Medulla oblongata (tissue), 1 donor: ENCODE measurements at regions not wholly inside any gene's neighbourhood (a gene's known extent, or its start where the extent isn't known, plus 50 kb on each side); places are given as distances from the start of the nearest gene placed in this dataset.
"Not testable (repeated sequence)": the region's sequence is repeated elsewhere in the genome, so short reads cannot be mapped to it uniquely, and the experiment has no call there.

Experiments used
- DNase-seq: peaks from one replicate; pipeline ENCODE4 v3.0.0-alpha.2; 2015; ENCODE audit errors: extremely low spot score

DNA sequence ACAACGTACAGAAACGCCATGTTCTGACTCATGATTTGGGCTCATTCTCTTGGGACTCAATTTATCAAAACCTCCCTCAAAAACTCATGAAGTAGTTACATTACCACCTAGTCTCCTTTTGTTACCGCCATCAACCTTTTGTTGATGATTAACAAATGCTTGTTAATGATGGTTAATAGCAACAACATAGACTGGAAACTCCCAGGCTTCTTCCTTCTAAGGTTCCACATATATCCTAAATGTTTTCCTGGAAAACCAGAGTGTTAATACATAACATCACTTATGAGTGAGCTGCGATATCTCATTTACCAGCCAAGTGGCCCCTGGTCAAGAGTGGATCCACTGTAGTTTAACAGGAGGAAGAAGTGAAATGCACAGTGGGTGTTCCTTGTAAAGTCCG is 176.3 kb downstream of the ERMARD start:
- no peak for DNase-seq

DNA sequence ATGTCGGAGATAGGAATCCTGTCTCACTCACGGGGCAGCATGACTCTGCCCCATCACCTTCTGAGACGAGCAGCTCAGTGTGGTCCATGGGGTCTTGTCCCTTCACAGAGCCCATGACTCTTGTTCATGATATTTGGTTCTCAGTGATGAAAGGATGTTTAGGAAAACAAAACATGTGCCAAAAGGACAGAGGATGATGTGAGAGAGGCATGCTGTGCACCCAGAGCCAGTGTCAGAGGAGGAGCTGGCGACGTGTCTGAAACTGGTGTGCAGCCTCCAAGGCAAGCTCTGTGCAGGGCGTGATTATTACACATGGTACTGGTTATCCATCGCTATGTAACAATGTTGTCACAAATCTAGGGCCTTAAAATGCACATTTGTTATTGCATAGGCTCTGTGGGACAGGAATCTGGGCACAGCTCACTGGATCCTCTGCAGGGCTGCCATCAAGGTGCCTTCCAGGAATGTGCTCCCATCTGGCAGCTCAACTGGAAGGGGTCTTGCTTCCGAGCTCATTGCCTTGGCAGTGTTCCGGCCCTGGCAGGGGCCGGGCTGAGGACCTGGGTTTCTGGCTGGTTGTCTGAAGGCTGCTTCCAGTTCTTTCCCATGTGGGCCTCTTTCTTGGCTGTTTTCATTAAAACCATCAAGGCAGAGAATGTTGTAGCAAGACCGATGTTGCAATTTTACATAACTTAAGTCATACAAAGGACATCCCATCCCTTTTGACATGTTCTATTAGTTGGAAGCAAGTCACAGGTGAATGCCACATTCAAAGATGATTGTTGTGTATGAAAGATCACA is 175.4 kb downstream of the ERMARD start:
- no peak for DNase-seq

DNA sequence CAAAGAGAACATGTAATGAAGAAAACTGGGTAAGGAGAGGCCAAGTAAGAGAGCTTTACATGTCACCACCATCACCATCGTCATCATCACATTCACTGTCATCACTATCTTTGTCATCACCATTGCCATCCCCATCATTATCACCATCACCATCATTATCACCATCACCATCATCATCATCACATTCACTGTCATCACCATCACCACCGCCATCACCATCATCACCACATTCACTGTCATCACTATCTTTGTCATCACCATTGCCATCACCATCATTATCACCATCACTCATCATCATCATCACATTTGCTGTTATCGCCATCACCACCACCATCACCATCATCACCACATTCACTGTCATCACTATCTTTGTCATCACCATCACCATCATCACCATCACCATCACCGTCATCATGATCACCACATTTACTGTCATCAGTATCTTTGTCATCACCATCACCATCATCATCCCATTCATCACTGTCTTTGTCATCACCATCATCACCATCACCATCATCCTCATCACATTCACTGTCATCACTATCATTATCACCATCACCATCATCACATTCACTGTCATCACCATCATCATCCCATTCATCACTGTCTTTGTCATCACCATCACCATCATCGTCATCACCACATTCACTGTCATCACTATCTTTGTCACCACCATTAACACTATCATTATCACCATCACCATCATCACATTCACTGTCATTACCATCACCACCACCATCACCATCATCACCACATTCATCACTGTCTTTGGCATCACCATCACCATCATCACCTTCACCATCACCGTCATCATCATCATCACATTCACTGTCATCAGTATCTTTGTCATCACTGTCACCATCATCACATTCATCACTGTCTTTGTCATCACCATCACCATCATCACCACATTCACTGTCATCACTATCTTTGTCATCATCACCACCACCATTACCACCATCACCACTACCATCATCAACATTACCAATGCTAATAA is 172.3 kb downstream of the ERMARD start:
- no peak for DNase-seq

DNA sequence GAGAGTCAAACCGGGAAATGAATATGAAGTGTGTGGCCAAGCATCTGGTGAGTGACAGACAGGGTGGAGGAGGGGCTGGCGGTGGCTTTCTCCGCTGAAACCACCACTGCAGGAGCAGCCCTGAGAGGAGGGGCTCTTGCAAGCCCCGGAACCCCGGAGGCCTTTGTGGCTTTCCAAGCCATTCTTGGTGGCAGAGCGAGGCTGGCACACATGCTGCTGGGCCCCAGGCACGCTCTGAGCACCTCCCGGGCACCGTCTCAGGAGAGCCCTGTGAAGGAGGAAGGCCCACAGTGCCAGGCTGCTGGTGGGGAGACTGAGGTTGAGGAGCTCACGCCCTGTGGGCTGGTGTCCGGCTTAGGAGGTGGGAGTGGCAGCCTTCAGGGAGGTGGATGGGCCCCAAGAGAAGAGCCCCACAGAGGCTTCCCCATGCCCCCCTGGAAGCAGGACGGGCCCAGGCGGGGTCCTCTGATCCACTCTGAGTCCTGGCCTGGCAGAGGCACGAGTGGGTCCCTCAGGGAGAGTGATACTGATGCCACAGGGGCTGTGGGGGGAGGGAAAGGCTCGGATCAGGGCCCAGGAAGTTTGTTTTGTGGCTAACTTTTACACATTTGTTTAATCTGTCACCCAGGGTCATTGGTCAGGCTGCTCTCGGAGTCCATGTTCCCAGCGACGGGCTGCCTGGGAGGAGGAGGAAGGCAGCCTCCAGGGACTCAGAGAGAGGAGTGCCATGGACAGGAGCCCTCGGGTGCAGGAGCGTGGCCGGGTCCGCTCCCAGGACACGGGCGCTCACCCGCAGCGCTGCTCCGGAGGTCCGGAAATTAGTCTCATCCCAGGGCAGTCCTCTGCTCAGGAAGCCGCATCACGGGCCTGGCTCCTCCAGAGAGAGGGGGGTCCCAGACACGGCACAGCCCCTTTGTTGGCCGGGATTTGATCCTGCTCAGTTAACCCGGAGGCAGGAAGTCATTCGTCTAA is 170.7 kb downstream of the ERMARD start:
- no peak for DNase-seq

DNA sequence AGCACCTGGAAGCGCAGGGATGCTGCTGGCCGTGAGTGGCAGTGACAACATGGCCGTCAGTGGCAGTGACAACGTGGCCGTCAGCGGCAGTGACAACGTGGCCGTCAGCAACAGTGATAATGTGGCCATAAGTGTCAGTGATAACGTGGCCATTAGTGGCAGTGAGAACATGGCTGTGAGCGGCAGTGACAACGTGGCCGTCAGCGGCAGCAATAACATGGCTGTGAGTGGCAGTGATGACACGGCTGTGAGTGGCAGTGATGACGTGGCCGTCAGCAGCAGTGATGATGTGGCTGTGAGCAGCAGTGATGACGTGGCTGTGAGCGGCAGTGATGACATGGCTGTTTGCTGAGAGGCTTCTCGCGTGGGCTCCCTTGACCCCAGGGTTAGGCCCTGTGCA is 169.8 kb downstream of the ERMARD start:
- DNase-seq: no peak

DNA sequence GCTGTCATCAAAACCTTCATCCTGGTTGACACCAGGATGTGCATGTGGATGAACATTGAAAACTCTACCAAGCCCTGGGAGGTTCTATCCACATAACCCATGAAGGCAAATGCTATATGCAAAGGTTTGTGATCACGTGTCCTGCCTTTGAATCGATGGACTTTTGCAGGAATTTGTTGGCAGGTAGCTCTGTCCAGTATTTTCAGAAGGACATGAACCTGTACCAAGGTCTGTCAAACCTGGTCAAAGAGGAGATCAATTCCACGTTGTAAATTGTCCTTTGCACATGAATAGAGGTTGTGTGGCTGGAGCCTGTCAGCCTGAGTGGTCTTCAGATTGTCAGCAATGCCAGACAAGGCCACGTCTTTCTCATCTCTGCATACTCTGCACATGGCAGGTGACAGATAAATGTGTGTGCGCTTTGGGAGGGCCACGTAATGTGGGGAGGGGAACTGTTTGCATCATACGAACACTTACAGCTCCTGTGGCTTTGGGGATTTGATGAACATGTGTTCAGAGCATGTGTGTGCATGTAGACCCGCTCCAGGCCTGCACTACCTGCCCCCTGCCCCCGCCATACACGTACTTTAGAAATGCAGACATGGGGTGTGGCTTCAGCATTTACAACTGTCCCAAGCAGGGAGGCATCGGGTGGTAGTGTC is 169.1 kb downstream of the ERMARD start:
- no peak for DNase-seq

DNA sequence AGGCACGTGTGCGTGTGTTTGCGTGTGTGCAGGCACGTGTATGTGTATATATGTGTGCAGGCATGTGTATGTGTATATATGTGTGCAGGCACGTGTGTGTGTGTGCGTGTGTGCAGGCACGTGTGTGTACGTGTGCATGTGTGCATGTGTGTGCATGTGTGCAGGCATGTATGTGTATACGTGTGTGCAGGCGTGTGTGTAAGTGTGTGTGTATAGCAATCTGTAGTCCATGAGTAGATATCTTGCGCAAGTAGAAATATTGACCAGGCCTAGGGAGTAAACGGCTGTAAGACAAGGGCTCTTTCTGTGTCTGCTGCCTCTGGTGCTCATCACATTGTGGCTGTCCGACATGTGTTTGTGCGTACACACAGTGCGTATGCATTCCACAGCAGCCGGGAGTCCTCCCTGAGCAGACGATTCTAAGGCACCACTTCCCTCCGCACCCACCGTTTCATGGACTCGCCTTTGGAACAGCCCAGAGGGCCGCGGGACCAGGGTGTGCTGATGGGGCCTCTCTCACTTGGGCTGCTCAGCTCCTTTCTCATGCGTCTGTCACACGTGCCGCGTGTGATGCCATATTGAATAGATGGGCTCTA is 167.6 kb downstream of the ERMARD start:
- DNase-seq: no peak

DNA sequence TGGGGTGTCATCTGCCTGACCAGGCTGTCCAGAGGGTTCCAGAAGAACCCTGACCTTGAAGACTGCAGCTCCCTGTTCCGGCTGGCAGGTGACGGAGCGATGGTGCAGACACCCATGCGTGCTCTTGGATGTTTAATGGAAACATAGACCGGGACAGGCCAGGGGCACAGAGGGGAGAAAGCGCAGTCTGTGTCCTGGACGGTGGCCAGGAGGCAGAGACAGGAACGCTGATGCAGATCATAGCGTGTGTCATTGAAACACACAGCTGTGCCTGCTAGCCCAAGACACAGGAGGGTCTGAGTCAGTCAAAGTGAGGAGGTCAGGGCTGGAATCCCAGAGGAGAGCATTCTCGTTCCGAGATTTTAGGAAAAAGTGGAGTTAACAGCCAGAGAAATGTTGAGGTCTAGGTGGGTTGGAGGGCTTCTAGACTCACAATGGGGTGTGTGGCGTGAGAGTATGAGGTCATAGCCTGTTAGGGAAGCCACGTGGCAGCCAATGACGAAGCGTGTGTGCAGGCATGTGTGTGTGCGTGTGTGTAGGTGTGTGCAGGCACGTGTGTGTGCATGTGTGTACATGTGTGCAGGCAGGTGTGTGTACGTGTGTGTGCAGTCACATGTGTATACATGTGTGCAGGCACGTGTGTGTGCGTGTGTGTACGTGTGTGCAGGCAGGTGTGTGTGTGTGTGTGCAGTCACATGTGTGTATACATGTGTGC is 167.0 kb downstream of the ERMARD start:
- no peak for DNase-seq

DNA sequence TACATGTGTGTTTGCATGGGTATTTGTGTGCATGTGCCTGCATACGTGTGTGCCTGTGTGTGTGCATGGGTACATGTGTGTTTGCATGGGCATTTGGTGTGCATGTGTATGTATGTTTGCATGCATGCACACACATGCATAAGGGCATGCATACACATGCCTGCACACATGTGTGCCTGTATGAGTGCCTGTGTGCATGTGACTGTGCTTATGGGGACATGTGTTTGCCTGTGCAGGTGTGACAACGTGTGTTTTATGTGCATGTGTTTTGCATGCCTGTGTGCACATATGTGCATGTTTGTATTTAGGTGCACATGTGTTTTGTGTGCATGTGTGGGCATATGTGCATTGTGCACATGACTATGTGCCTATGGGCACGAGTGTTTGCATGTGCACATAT is 165.7 kb downstream of the ERMARD start:
- DNase-seq: no peak

DNA sequence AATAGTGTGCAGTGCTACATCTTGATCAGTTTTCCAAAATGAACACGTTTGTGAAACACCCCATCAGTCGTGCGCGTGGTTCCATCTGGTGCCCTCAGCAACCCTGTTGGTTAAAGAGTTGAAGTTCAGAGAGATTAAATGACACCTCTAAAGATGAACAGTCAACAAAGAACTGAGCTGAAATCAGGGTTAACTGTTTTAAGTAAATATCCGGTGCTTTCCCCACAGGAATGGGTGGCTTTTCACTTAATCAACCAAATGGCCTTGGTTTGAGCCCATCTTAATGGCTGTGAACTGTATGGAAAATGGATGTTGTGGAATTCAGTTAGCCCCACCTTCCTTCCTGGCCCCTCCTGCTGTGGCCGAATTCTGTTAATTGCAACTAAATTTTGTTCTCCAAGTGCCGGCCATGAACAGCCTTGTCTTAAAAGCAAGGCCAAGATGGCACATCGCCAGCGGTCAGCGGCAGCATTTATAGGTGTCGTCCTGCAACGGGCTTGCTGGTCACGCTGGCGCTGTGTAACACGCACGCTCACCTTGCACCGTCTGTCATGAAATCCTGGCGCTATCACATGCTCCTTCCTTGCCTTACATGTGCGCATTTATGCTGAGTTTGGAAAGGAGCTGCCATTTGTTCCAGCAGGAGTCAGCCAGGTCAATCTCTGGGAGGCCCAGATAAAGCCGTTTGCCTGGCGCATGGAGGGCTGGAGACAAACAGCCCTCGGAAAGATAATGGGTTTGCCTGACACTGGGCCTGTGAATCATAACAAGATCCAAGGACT is 164.5 kb downstream of the ERMARD start:
- DNase-seq: no peak

DNA sequence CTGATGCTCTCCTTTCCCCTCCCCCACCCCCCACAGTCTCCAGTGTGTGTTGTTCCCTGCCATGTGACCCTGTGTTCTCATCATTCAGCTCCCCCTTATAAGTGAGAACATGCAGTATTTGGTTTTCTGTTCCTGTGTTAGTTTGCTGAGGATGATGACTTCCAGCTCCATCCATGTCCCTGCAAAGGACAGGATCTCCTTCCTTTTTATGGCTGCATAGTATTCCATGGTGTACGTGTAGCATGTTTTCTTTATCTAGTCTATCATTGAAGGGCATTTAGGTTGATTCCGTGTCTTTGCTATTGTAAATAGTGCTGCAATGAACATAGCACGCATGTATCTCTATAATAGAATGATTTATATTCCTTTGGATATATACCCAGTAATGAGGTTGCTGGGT is 162.3 kb downstream of the ERMARD start:
- DNase-seq: not testable (repeated sequence)

DNA sequence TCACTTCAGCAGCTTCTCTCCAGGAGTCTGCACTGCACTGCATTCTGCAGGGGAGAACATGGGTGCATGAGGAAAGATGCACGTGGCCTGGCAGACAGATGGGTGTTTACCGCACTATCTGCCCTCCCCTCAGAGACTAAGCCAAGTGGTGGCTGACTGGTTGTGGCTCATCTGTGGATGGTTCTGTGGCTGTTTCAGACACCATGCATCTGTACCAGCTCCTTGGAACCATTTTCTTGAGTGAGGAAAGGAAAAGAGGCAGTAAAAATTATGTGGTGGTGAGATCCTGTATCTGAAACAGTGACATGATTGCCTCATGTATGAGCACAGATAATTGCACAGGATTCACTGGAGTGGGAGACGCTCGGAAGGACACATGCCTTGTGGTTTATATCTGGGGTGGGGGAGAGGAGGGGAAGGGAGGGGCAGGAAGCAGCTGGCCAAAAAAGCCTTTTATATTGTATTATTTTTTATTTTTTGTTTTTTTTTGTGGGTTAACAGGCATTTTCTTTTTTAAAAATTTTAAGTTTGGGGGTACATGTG is 161.7 kb downstream of the ERMARD start:
- DNase-seq: no peak

DNA sequence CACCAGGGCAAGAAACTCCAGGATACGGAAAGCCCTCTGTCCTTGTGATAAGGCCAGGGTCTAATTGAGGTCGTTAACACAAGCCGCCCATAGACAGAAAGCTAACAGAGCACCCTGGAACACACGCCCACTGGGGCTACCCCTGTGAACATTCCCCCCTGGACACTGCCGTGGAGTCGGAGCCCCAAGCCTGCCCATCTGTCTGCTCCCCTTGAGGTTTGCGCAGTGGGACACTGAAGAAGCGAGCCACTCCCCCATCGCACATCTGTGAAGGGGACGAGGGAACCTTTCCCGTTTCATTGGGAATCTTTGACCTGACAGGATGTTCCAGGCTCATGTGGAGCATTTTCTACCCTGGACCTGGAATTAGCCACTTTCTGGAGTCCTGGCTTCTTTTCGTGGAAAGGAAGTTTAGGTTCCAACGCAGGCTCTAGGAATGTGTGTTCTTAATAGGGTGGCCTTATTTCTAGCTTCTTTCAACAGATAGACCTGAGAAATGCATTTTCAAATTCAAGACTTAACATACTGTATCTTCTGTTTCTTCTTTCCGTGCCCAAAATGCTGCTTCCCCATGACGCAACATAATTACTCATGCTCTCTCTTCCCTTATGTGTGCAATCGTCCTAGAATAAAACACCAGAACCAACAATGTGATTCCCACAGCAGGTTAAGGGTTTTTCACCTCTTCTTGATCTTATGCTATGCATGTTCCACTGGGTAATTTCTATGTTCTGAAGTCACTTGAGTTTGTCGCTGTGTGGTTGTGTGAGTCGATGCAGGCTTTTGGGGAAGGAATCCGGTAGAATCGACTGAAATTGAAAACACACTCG is 161.1 kb downstream of the ERMARD start:
- DNase-seq: no peak

DNA sequence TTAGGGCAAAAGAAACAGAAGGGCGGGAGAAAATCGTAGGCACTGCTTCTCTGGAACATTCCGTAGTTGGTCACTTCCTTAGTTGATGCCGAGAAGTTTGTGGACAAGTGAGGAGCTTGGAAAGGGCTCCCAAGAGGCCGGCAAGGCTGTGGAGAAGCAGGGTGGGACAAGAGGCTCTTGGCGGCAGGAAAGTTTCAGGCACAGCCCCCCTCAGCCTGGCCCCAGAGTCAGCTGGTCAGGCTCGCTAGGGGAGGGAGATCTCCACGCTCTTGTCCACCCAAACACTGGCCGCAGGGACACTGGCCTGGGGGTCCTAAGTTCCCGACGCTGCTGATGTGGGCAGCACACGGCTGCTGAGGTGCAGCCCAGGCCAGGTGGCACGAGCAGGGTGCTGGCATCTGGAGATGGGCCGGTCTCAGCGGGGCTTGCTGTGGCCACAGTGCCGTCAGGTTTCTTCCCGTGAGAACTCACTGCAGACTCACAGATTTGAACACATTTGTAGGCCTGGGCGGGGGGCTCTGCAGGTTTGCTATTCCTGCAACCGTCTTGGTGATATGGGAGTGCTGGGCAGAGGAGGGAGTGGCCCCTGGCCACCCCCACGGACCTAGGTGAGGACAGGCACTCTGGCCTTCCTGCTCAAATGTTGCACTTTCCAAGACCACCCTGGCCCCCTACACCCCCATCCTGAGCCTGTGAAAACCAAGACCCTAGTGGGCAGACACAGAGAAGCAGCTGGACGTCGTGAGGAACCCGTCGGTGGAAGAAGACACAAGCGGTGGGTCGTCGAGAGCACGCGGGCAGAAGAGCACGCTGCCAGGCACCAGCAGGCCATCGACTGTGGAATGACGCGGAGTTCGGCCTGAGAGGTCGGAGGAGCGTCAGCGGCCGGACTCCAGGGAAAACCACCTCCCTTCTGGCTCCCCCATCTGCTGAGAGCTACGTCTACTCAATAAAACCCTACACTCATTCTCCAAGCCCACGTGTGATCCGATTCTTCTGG is 160.1 kb downstream of the ERMARD start:
- no peak for DNase-seq

DNA sequence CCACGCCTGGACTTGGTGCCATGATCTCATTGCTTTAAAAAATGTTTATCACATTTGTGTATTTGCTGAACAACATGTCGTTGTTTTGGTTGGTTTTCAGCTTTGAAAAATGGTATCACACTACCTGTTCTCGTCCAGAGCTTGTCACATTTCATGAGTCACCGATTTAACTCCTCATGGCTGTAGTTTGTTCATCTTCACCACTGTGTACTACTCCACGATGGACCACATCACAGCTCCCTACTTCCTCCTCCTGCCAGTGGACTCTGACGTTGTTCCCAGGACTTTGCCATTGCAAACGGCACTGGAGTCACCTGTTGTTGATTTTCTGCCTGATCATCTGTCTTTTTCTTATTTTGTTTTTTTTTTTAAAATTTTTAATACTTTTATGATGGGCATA is 157.7 kb downstream of the ERMARD start:
- no peak for DNase-seq

DNA sequence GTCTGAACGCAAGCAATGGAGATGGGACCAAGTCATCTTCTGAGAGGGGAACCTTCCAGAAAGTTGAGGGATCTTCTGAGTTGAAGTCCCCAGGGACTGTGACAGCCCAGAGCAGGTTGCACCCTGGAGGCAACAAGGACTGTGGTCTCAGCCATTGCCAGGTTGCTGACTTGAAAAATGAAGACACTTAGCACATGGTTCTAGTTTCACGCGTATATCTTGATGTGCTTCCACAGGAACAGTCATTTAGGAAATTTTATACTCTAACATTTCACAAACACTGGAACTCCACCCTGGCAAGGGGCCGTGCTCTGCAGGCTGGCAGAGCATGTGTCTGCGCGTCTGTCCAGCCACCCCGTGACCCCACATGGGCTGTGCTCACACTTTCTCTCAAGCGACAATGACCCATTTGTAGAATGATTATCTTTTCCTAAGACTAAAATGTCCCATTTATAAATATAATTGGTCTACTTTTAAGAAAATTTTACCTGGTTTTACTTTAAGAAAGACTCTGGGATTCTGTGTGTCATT is 157.0 kb downstream of the ERMARD start:
- DNase-seq: no peak
